ENCODE measurements at regions not wholly inside any gene's neighbourhood (a gene's known extent, or its start where the extent isn't known, plus 50 kb on each side); places are given as distances from the start of the nearest gene placed in this dataset.

DNA sequence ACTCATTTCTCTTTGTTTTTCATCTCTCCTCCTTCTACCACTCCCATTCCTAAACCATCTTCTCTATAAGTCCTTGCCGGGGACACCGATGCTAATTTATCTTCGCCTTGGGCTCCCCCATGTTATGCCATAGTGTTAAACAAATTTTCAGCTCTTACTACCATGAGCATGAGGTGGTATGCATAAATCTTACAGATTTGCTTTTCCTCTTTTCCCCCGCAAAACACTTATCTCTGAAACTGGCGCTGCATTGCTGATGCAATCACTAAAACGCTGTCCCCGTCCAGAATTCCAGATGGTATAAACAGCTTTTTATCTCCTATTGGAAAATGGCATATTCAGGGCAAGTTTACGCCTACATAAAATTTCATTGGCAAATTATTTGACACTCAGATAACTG is 673.6 kb upstream of the CDH8 start:
- Histone ChIP-seq H3K27me3 (replicated peaks; ENCODE audit: insufficient read depth) (no peaks in the 10 kb centered on the region), H3K4me1 (ENCODE audit: control insufficient read depth in 1 of 2, low read depth in 2 of 2) (no peaks in the 10 kb centered on the region), H3K4me3 (no peak overlapping the region), H3K36me3 (no peaks in the 10 kb centered on the region), H3K27ac (no peak overlapping the region), H3K9me3 (no peaks in the 10 kb centered on the region)
- TF ChIP-seq, protein P1, sequence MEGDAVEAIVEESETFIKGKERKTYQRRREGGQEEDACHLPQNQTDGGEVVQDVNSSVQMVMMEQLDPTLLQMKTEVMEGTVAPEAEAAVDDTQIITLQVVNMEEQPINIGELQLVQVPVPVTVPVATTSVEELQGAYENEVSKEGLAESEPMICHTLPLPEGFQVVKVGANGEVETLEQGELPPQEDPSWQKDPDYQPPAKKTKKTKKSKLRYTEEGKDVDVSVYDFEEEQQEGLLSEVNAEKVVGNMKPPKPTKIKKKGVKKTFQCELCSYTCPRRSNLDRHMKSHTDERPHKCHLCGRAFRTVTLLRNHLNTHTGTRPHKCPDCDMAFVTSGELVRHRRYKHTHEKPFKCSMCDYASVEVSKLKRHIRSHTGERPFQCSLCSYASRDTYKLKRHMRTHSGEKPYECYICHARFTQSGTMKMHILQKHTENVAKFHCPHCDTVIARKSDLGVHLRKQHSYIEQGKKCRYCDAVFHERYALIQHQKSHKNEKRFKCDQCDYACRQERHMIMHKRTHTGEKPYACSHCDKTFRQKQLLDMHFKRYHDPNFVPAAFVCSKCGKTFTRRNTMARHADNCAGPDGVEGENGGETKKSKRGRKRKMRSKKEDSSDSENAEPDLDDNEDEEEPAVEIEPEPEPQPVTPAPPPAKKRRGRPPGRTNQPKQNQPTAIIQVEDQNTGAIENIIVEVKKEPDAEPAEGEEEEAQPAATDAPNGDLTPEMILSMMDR (IDR thresholded peaks at IDR 0.05), result no peak
- ATAC-seq (ENCODE audit: insufficient number of reproducible peaks, low FRiP score, low read depth) (no peak), DNase-seq (ENCODE audit: low spot score) (no peak)

DNA sequence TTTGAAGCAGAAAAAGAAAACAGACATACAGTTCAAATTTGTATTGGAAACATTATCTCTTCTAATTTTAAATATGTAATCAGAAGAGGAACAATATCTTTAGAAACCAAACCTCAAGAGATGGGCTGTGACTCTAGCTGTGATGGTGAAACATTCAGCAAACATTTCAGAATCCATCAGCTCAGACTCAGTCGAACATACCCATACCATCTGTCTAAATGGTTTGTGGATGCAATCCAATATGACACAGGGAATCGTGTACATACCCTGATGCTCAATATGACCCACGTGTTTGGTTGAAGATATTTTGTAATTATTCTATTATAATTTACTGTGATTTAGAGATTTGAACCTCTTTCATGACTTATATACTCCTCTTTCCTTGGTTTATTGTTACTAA is 665.2 kb upstream of the CDH8 start:
- Histone ChIP-seq H3K4me3 (no peak overlapping the region), H3K27me3 (replicated peaks; ENCODE audit: insufficient read depth) (no peaks in the 10 kb centered on the region), H3K4me1 (ENCODE audit: control insufficient read depth in 1 of 2, low read depth in 2 of 2) (no peaks in the 10 kb centered on the region), H3K9me3 (no peaks in the 10 kb centered on the region), H3K27ac (no peak overlapping the region), H3K36me3 (no peaks in the 10 kb centered on the region)
- TF ChIP-seq, protein P1 (IDR thresholded peaks at IDR 0.05), result no peak
- no peak for DNase-seq (ENCODE audit: low spot score)
- no peak for ATAC-seq (ENCODE audit: insufficient number of reproducible peaks, low FRiP score, low read depth)

DNA sequence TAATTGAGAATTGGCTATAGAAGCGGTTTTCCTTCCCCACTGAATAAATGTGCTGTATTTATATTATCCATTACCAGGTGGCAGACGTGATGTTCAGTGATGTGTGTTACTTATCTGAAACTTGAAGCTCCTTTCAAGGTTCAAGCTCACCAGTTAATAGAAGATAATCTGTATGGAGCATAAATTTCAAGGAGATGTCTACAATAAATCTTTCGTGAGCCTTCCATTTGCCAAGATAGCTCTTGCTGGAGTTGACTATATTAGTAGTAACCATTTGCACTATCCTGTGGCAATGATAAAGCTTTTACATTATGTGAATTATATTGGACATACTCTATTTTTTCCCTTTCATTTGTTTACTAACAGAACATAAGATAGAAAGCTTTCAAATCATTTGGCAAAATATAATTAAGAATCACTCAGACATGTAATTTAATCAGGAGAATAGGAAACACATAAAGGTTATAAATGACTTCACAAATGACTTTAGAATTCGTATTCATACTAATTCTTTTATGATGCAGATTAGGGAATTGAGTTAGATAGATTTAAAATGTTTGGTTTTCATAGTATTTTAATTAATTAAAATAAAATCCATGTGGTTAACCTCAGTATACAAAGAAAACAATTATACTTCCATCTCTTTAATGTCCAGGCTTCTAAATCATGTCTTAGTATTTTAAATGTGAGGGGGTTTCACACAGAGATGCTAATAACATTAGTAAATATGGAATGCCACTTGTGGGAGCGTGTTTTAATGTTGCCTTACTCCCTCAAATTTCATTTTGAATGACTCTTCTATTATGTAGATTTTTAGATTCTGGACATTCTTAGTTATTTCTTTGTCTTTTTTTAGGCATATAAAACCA is 664.4 kb upstream of the CDH8 start:
- Histone ChIP-seq H3K4me1 (ENCODE audit: control insufficient read depth in 1 of 2, low read depth in 2 of 2) (no peaks in the 10 kb centered on the region), H3K27me3 (replicated peaks; ENCODE audit: insufficient read depth) (no peaks in the 10 kb centered on the region), H3K27ac (no peak overlapping the region), H3K9me3 (no peaks in the 10 kb centered on the region), H3K4me3 (no peak overlapping the region), H3K36me3 (no peaks in the 10 kb centered on the region)
- TF ChIP-seq, protein P1 (IDR thresholded peaks at IDR 0.05), result no peak
- ATAC-seq (ENCODE audit: insufficient number of reproducible peaks, low FRiP score, low read depth), result no peak
- DNase-seq (ENCODE audit: low spot score), result no peak

- TF ChIP-seq, protein P1 (IDR thresholded peaks at IDR 0.05), result no peak
- H3K4me1 ChIP-seq (ENCODE audit: control insufficient read depth in 1 of 2, low read depth in 2 of 2), result no peaks in the 10 kb centered on the region
- H3K27ac ChIP-seq, result no peak overlapping the region
- no peak overlapping the region for H3K4me3 ChIP-seq
- H3K27me3 ChIP-seq (replicated peaks; ENCODE audit: insufficient read depth), result no peaks in the 10 kb centered on the region
- ATAC-seq (ENCODE audit: insufficient number of reproducible peaks, low FRiP score, low read depth) (no peak), DNase-seq (ENCODE audit: low spot score) (no peak)
- peaks cover 9% of the 10 kb centered on the region for H3K9me3 ChIP-seq
- no peaks in the 10 kb centered on the region for H3K36me3 ChIP-seq
Measured at GRCh38 chr16:62692685-62693084, 656.4 kb upstream of the CDH8 start.

GRCh38 chr16:62681819-62682218 is 645.6 kb upstream of the CDH8 start:
- ATAC-seq (ENCODE audit: insufficient number of reproducible peaks, low FRiP score, low read depth) (no peak), DNase-seq (ENCODE audit: low spot score) (no peak)
- no peaks in the 10 kb centered on the region for H3K36me3 ChIP-seq
- peaks cover 11% of the 10 kb centered on the region for H3K9me3 ChIP-seq
- TF ChIP-seq, protein P1 (IDR thresholded peaks at IDR 0.05), result no peak
- H3K27me3 ChIP-seq (replicated peaks; ENCODE audit: insufficient read depth), result no peaks in the 10 kb centered on the region
- H3K4me1 ChIP-seq (ENCODE audit: control insufficient read depth in 1 of 2, low read depth in 2 of 2), result no peaks in the 10 kb centered on the region
- H3K4me3 ChIP-seq, result no peak overlapping the region
- no peak overlapping the region for H3K27ac ChIP-seq
